H54 (cell line): ENCODE measurements at regions not wholly inside any gene's neighbourhood (a gene's known extent, or its start where the extent isn't known, plus 50 kb on each side); places are given as distances from the start of the nearest gene placed in this dataset.

Experiments used
- DNase-seq: peaks from one replicate; pipeline ENCODE4 v3.0.0; 2011; ENCODE audit warnings: low spot score, mixed read lengths; ENCODE audit not compliant: insufficient read length
- FAIRE-seq: peaks from 3 replicates; lab custom pipeline; 2011; peaks lifted over from hg19 to GRCh38; lab: Jason Lieb, UNC
- POLR2A ChIP-seq: IDR thresholded peaks from 2 replicates; pipeline ENCODE4 v1.6.1; 2011; ENCODE audit warnings: low read depth, mild to moderate bottlenecking, low read length

- no peak for TF ChIP-seq POLR2A
- FAIRE-seq (no peak), DNase-seq (no peak)
Observed at GRCh38 chr20:62586799-62587198, 55.5 kb upstream of the SLCO4A1 start.

- TF ChIP-seq POLR2A = no peak
- FAIRE-seq (no peak), DNase-seq (peak; percentile 85)
Observed at GRCh38 chr20:62587757-62588402, 54.4 kb upstream of the SLCO4A1 start.

- FAIRE-seq (no peak), DNase-seq (peak; percentile 72)
- no peak for TF ChIP-seq POLR2A
Observed at GRCh38 chr20:62588458-62589149, 53.7 kb upstream of the SLCO4A1 start.

DNA sequence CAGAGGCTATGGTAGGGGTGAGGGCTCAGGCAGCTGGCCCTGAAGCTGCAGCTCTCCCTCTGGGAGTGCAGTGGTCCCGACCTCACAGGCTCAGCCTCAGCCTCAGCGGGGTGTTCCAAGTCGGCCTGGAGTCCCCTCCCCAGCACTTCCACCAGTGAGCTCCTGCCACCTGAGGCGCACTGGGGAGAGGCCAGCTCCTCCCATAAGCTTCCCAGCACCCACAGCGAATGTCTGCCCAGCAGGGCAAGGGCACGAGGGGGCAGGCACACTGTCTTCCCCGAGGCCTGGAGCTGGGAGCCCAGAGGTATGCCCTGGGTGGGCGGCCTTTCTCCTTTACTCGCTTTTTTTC, 53.2 kb upstream of the SLCO4A1 start:
- no peak for TF ChIP-seq POLR2A
- no peak for DNase-seq
- FAIRE-seq = no peak

DNA sequence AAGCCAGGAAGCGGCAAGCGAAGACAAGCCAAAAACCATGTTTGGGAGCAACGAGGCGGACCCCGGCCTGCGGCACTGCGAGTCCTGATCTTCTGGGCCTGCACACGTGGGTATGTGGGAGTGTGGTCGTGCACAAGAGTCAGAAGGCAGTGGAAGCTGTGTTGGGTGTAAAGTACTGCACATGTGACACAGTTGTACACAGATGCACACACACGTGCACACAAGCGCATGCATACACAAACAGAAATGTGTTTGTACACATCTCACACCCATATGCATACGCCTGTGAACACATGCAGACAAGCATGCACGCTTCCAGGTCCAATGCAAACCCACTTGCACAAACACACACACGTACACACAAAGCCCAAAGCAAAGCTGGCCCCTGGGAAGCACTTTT, 52.6 kb upstream of the SLCO4A1 start:
- DNase-seq (no peak), FAIRE-seq (no peak)
- TF ChIP-seq POLR2A = no peak

- TF ChIP-seq POLR2A = peak; percentile 61
- DNase-seq = peak; percentile 98
- FAIRE-seq = no peak
Observed at GRCh38 chr20:62590309-62591121, 51.8 kb upstream of the SLCO4A1 start.

- FAIRE-seq = no peak
- DNase-seq = no peak
- no peak for TF ChIP-seq POLR2A
Observed at GRCh38 chr20:62591122-62591468, 51.2 kb upstream of the SLCO4A1 start.

GRCh38 chr20:62591591-62591990, 50.7 kb upstream of the SLCO4A1 start:
- DNase-seq (no peak), FAIRE-seq (no peak)
- TF ChIP-seq POLR2A = no peak
